GM10248 (cell line): ENCODE measurements at regions not wholly inside any gene's neighbourhood (a gene's known extent, or its start where the extent isn't known, plus 50 kb on each side); places are given as distances from the start of the nearest gene placed in this dataset.

Source experiments
- CTCF ChIA-PET: fragments of 300-600 bp; sonication (Branson Sonifier 250); formaldehyde crosslinking; extraction: SDS; loops from one replicate; lab custom pipeline; 2021; ENCODE audit warnings: antibody characterized with exemption; lab: Yijun Ruan, JAX
- POLR2A ChIA-PET: fragments of 350-650 bp; sonication (Branson Sonifier 250); formaldehyde crosslinking; extraction: SDS; loops from one replicate; lab custom pipeline; 2020; ENCODE audit warnings: antibody characterized with exemption; lab: Yijun Ruan, JAX
- DNase-seq: peaks from one replicate; pipeline ENCODE4 v3.0.0; 2012; ENCODE audit errors: extremely low spot score
- TF ChIP-seq, protein P1 (sequence below): IDR thresholded peaks from 2 replicates; pipeline ENCODE4 v1.5.1; 2012; ENCODE audit warnings: mild to moderate bottlenecking, low read depth; ENCODE audit errors: extremely low read depth, missing control alignments, control extremely low read depth

GRCh38 chr2:52210161-52210560, 1178.2 kb upstream of the NRXN1 start:
- ChIA-PET POLR2A (no interaction called here), CTCF (no interaction called here)
- no peak for DNase-seq
- TF ChIP-seq, protein P1, sequence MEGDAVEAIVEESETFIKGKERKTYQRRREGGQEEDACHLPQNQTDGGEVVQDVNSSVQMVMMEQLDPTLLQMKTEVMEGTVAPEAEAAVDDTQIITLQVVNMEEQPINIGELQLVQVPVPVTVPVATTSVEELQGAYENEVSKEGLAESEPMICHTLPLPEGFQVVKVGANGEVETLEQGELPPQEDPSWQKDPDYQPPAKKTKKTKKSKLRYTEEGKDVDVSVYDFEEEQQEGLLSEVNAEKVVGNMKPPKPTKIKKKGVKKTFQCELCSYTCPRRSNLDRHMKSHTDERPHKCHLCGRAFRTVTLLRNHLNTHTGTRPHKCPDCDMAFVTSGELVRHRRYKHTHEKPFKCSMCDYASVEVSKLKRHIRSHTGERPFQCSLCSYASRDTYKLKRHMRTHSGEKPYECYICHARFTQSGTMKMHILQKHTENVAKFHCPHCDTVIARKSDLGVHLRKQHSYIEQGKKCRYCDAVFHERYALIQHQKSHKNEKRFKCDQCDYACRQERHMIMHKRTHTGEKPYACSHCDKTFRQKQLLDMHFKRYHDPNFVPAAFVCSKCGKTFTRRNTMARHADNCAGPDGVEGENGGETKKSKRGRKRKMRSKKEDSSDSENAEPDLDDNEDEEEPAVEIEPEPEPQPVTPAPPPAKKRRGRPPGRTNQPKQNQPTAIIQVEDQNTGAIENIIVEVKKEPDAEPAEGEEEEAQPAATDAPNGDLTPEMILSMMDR, result no peak

GRCh38 chr2:52194342-52194741, 1162.4 kb upstream of the NRXN1 start:
- ChIA-PET CTCF (no interaction called here), POLR2A (no interaction called here)
- DNase-seq, result no peak
- TF ChIP-seq, protein P1, result no peak

GRCh38 chr2:52193804-52194203, 1161.9 kb upstream of the NRXN1 start:
- ChIA-PET CTCF (no interaction called here), POLR2A (no interaction called here)
- no peak for DNase-seq
- TF ChIP-seq, protein P1, result no peak

DNA sequence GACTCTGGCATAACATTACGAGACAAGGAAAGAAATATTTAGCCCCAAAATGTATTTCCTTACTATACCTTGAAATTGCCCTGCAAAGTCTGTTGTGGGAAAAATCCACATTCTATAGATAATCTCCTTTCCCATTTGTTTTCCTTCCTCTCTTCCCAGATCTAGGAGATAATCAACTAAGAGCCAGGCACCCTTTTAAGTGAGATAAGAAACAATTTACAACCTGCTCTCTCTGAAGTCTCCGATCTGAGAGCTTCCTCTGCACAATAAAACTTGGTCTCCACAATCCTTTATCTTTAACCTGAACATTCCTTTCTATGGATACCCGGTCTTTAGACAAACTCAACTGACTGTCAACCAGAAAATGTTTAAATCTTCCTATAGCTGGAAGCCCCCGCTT, 1160.7 kb upstream of the NRXN1 start:
- TF ChIP-seq, protein P1, result no peak
- ChIA-PET POLR2A (no interaction called here), CTCF (interaction anchor here (1.4 kb wide), 1 partner anchor 13 kb away, joined by 3 read pairs; no protein-coding TSS in a partner anchor)
- DNase-seq, result no peak

- DNase-seq, result no peak
- ChIA-PET POLR2A (no interaction called here), CTCF (interaction anchor here (1.3 kb wide), 1 partner anchor 19 kb away, joined by 3 read pairs; no protein-coding TSS in a partner anchor)
- TF ChIP-seq, protein P1, result no peak
These were observed 1149.1 kb upstream of the NRXN1 start for GRCh38 chr2:52181080-52181479.

GRCh38 chr2:52178845-52179244, 1146.9 kb upstream of the NRXN1 start:
- CTCF ChIA-PET, result no interaction called here

GRCh38 chr2:52145005-52145404, 1113.1 kb upstream of the NRXN1 start:
- CTCF ChIA-PET, result no interaction called here

More at GRCh38 chr2:52178845-52179244, 1146.9 kb upstream of the NRXN1 start:
- POLR2A ChIA-PET, result no interaction called here
- TF ChIP-seq, protein P1, result no peak
- no peak for DNase-seq

More at GRCh38 chr2:52145005-52145404, 1113.1 kb upstream of the NRXN1 start:
- TF ChIP-seq, protein P1, result no peak
- no peak for DNase-seq
- POLR2A ChIA-PET, result no interaction called here
